Loucy (cell line): ENCODE measurements at regions not wholly inside any gene's neighbourhood (a gene's known extent, or its start where the extent isn't known, plus 50 kb on each side); places are given as distances from the start of the nearest gene placed in this dataset.

Experiments
- H2AFZ ChIP-seq: fragments of 200-600 bp; sonication (generic); 2 replicates; pipeline ENCODE4 v1.6.0; 2016; ENCODE audit warnings: antibody characterized with exemption, mild to moderate bottlenecking, low read length, moderate library complexity
- H3F3A ChIP-seq: fragments of 200-600 bp; 2 replicates; pipeline ENCODE4 v1.6.0; 2016; ENCODE audit warnings: antibody characterized with exemption, low read depth, mild to moderate bottlenecking
- H3K27me3 ChIP-seq: fragments of 200-600 bp; sonication (generic); 2 replicates; pipeline ENCODE4 v1.6.1; 2014; ENCODE audit warnings: low read length, mild to moderate bottlenecking; ENCODE audit not compliant: insufficient read depth, poor library complexity, severe bottlenecking
- H3K36me3 ChIP-seq: fragments of 200-600 bp; sonication (generic); 2 replicates; pipeline ENCODE4 v1.6.1; 2016; ENCODE audit warnings: low read length; ENCODE audit not compliant: insufficient read depth
- H3K4me1 ChIP-seq: fragments of 200-600 bp; sonication (generic); 2 replicates; pipeline ENCODE4 v1.5.1; 2014; ENCODE audit warnings: low read length, mild to moderate bottlenecking; ENCODE audit not compliant: insufficient read depth, poor library complexity, severe bottlenecking
- H3K4me2 ChIP-seq: fragments of 200-600 bp; sonication (generic); 2 replicates; pipeline ENCODE4 v1.6.0; 2014; ENCODE audit warnings: antibody characterized with exemption, low read length, low read depth, mild to moderate bottlenecking; ENCODE audit not compliant: poor library complexity, severe bottlenecking
- H3K4me3 ChIP-seq: fragments of 200-600 bp; sonication (generic); 2 replicates; pipeline ENCODE4 v1.5.1; 2014; ENCODE audit warnings: low read length, mild to moderate bottlenecking, mixed read lengths; ENCODE audit not compliant: poor library complexity, severe bottlenecking
- H3K79me2 ChIP-seq: fragments of 200-600 bp; sonication (generic); 2 replicates; pipeline ENCODE4 v1.6.1; 2014; ENCODE audit warnings: low read length; ENCODE audit not compliant: insufficient read depth
- H3K9ac ChIP-seq: fragments of 200-600 bp; sonication (generic); 2 replicates; pipeline ENCODE4 v1.6.0; 2014; ENCODE audit warnings: mild to moderate bottlenecking, low read depth, low read length, moderate library complexity; ENCODE audit not compliant: poor library complexity, severe bottlenecking
- H3K9me2 ChIP-seq: fragments of 200-600 bp; sonication (generic); replicated peaks from 2 replicates; pipeline ENCODE4 v1.6.1; 2016; ENCODE audit warnings: low read depth, low read length, mixed read lengths
- H3K9me3 ChIP-seq: fragments of 200-600 bp; sonication (generic); 2 replicates; pipeline ENCODE4 v1.6.1; 2014; ENCODE audit warnings: mild to moderate bottlenecking, antibody characterized with exemption, low read length, low read depth; ENCODE audit not compliant: insufficient read depth
- H4K20me1 ChIP-seq: fragments of 200-600 bp; sonication (generic); 2 replicates; pipeline ENCODE4 v1.6.0; 2014; ENCODE audit warnings: antibody characterized with exemption, low read length, mild to moderate bottlenecking; ENCODE audit not compliant: insufficient read depth, poor library complexity, severe bottlenecking
- EZH2phosphoT487 ChIP-seq: fragments of 200-600 bp; IDR thresholded peaks from 2 replicates; pipeline ENCODE4 v1.6.1; 2018; ENCODE audit warnings: antibody characterized with exemption, mild to moderate bottlenecking, moderate library complexity, borderline replicate concordance
- TF ChIP-seq, protein P1 (sequence below): fragments of 200-600 bp; sonication (generic); conservative IDR thresholded peaks from 2 replicates; pipeline ENCODE4 v1.5.1; 2014; ENCODE audit warnings: mild to moderate bottlenecking, antibody characterized with exemption, low read length

DNA sequence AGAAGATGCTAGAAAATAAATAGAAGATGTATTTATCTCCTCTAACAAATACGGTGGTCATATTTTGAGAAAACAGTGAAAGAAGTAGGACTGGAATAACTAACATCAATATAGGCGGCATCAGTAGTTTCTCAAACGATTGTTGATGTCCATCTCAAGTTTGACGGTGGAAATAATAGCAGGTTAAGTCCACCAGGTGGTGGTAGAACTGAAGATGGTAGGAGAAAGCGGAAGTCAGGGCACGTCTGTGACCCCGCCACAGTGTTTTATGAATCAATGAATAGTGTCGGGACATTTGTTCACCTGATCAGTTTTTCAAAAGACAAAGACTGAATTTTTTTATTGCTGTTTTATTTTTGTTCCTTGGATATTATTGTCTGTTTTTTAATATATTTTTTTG lies 706.4 kb upstream of the SLC10A2 start:
- H2AFZ ChIP-seq: no peak overlapping the region
- no peaks in the 10 kb centered on the region for H3K36me3 ChIP-seq
- H3K9me2 ChIP-seq: no peaks in the 10 kb centered on the region
- H3F3A ChIP-seq: no peaks in the 10 kb centered on the region
- no peak overlapping the region for H3K9ac ChIP-seq
- H3K4me2 ChIP-seq: no peak overlapping the region
- no peak overlapping the region for H3K4me3 ChIP-seq
- no peaks in the 10 kb centered on the region for H4K20me1 ChIP-seq
- H3K9me3 ChIP-seq: no peaks in the 10 kb centered on the region
- no peaks in the 10 kb centered on the region for H3K27me3 ChIP-seq
- TF ChIP-seq, protein P1, sequence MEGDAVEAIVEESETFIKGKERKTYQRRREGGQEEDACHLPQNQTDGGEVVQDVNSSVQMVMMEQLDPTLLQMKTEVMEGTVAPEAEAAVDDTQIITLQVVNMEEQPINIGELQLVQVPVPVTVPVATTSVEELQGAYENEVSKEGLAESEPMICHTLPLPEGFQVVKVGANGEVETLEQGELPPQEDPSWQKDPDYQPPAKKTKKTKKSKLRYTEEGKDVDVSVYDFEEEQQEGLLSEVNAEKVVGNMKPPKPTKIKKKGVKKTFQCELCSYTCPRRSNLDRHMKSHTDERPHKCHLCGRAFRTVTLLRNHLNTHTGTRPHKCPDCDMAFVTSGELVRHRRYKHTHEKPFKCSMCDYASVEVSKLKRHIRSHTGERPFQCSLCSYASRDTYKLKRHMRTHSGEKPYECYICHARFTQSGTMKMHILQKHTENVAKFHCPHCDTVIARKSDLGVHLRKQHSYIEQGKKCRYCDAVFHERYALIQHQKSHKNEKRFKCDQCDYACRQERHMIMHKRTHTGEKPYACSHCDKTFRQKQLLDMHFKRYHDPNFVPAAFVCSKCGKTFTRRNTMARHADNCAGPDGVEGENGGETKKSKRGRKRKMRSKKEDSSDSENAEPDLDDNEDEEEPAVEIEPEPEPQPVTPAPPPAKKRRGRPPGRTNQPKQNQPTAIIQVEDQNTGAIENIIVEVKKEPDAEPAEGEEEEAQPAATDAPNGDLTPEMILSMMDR: peak; percentile 43
- TF ChIP-seq EZH2phosphoT487: no peak
- H3K79me2 ChIP-seq: no peaks in the 10 kb centered on the region
- H3K4me1 ChIP-seq: no peaks in the 10 kb centered on the region

DNA sequence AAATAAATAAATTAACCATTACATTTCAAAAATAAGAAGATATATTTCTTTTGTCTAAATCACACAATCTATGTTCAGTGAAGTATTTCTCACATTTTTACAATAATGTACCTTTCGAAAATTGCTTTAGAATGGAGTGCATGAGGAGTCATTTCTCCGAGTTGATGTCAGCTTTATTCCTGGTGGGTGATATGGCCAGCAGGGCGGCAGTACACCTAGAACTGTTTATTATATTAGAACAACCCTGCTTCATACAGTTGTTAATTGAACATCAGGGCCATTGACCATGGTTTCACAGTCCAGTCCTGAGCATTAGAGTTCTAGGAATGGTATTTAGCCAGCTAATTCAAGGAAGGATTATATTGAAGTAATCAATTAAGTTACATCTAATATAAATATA lies 696.3 kb upstream of the SLC10A2 start:
- H3K9me3 ChIP-seq: no peaks in the 10 kb centered on the region
- no peaks in the 10 kb centered on the region for H3K4me1 ChIP-seq
- no peaks in the 10 kb centered on the region for H3K27me3 ChIP-seq
- H3K79me2 ChIP-seq: no peaks in the 10 kb centered on the region
- no peaks in the 10 kb centered on the region for H3K9me2 ChIP-seq
- H3K36me3 ChIP-seq: no peaks in the 10 kb centered on the region
- no peak overlapping the region for H2AFZ ChIP-seq
- TF ChIP-seq, protein P1: no peak; the same call in 1 of the 2 replicates
- TF ChIP-seq EZH2phosphoT487: no peak
- H4K20me1 ChIP-seq: no peaks in the 10 kb centered on the region
- H3K4me3 ChIP-seq: no peak overlapping the region
- H3F3A ChIP-seq: no peaks in the 10 kb centered on the region
- no peak overlapping the region for H3K4me2 ChIP-seq
- no peak overlapping the region for H3K9ac ChIP-seq

DNA sequence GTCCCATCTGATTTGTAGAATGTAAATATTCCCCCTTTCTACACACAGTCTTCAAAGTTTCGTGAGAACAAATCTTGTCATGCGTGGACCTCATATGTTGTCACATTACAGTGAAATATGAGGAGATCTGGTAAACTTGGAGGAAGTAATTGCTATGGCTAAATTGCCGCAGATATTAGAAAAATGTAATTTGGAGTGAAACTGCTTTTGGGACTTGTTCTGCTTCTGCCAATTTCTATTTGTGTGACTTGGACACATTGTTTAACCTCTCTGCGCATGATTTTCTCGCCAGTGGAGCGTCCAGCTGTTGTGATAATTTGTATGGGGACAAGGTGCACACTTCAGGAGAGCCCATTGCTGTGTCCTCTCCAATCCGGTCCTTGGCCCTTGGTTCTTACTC lies 693.1 kb upstream of the SLC10A2 start:
- Histone ChIP-seq H3K4me3 (no peak overlapping the region), H3K27me3 (no peaks in the 10 kb centered on the region), H3K9ac (no peak overlapping the region), H3K36me3 (no peaks in the 10 kb centered on the region), H3K4me1 (no peaks in the 10 kb centered on the region), H4K20me1 (no peaks in the 10 kb centered on the region), H3K9me2 (no peaks in the 10 kb centered on the region), H3K9me3 (no peaks in the 10 kb centered on the region), H2AFZ (no peak overlapping the region), H3K79me2 (no peaks in the 10 kb centered on the region), H3F3A (no peaks in the 10 kb centered on the region), H3K4me2 (no peak overlapping the region)
- TF ChIP-seq, protein P1: no peak
- TF ChIP-seq EZH2phosphoT487: no peak
